ENCODE measurements at regions not wholly inside any gene's neighbourhood (a gene's known extent, or its start where the extent isn't known, plus 50 kb on each side); places are given as distances from the start of the nearest gene placed in this dataset.
"Not testable (repeated sequence)": the region's sequence is repeated elsewhere in the genome, so short reads cannot be mapped to it uniquely, and the experiment has no call there.

GRCh38 chr4:121616449-121616848 is 80.3 kb downstream of the ANXA5 start:
- not testable (repeated sequence) for DNase-seq

GRCh38 chr4:121614101-121614500 is 82.7 kb downstream of the ANXA5 start:
- no peak for DNase-seq

- no peak for DNase-seq
These were observed 97.7 kb downstream of the ANXA5 start for GRCh38 chr4:121599049-121599448.

- no peak for DNase-seq
These were observed 99.3 kb downstream of the ANXA5 start for GRCh38 chr4:121597346-121597934.

- no peak for DNase-seq
These were observed 101.8 kb downstream of the ANXA5 start for GRCh38 chr4:121594796-121595526.

GRCh38 chr4:121593760-121594159 is 103.0 kb downstream of the ANXA5 start:
- DNase-seq, result no peak

GRCh38 chr4:121592257-121592656 is 104.5 kb downstream of the ANXA5 start:
- DNase-seq, result not testable (repeated sequence)

- no peak for DNase-seq
These were observed 111.9 kb downstream of the ANXA5 start for GRCh38 chr4:121584836-121585235.

- no peak for DNase-seq
These were observed 113.4 kb downstream of the ANXA5 start for GRCh38 chr4:121583396-121583795.

GRCh38 chr4:121582296-121582695 is 114.5 kb downstream of the ANXA5 start:
- DNase-seq, result no peak

GRCh38 chr4:121575392-121575791 is 121.4 kb downstream of the ANXA5 start:
- DNase-seq, result not testable (repeated sequence)

GRCh38 chr4:121574618-121575017 is 122.2 kb downstream of the ANXA5 start:
- DNase-seq, result no peak

GRCh38 chr4:121567748-121568147 is 129.0 kb downstream of the ANXA5 start:
- no peak for DNase-seq

- DNase-seq, result no peak
These were observed 131.9 kb downstream of the ANXA5 start for GRCh38 chr4:121564840-121565375.

GRCh38 chr4:121562811-121563210 is 134.0 kb downstream of the ANXA5 start:
- no peak for DNase-seq

- no peak for DNase-seq
These were observed 141.3 kb downstream of the ANXA5 start for GRCh38 chr4:121555315-121556107.

- no peak for DNase-seq
These were observed 142.4 kb downstream of the ANXA5 start for GRCh38 chr4:121554382-121554781.

- DNase-seq, result no peak
These were observed 144.9 kb downstream of the ANXA5 start for GRCh38 chr4:121551881-121552280.

- no peak for DNase-seq
These were observed 145.5 kb downstream of the ANXA5 start for GRCh38 chr4:121551271-121551670.

GRCh38 chr4:121541696-121542095 is 155.1 kb downstream of the ANXA5 start:
- no peak for DNase-seq

- no peak for DNase-seq
These were observed 154.5 kb upstream of the QRFPR start for GRCh38 chr4:121535351-121535750.

- DNase-seq, result no peak
These were observed 153.4 kb upstream of the QRFPR start for GRCh38 chr4:121534187-121534586.

- no peak for DNase-seq
These were observed 145.7 kb upstream of the QRFPR start for GRCh38 chr4:121526509-121526908.

Measured in NCI-H1092 treated with DMSO at 0.1 percent for 48 hours (cell line).